GM19025 (cell line): ENCODE measurements at regions not wholly inside any gene's neighbourhood (a gene's known extent, or its start where the extent isn't known, plus 50 kb on each side); places are given as distances from the start of the nearest gene placed in this dataset.

Experiments used
- ATAC-seq: cut with Tn5 transposase; IDR thresholded peaks from one replicate; pipeline ENCODE4 v1.9.1; 2021; ENCODE audit warnings: mild to moderate bottlenecking, low read depth, moderate library complexity; ENCODE audit not compliant: unreplicated experiment

DNA sequence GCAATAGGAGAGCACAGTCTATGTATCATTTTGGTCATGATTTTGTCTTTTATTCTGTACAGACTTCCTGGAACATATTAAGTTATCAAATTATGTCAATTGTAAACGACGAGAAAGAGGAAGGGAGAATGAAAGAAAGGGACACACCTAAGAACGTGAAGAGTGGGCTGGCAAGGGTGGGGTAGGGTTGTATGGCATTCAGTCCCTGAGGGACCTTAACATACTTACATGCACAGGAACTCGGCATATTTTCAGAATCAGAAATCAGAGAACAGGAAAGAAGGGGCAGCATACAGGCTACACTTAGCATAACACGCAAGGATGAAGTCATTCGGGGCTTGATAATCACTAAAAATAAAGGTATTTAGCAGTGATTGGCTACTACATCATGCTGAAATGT, 1375.0 kb upstream of the ADGRL3 start:
- no peak for ATAC-seq

DNA sequence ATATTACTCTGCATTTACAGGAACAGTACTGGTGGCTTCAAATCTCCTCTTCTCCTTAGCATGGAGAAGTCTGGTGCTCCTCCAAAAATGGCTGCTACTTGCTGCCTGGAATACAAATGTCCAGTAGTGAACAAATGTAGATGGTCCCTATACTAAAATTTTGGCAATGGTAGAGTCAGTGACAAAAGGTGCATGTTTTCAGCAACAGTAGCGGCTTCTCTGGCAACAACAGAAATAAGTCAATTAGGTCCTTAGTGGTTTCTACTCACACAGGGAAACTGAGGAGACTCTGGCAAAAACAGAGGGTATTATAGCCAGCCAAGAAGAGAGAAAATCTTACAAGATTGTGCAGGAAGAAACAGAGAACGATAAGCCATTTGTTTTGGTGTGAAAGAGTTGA, 1368.4 kb upstream of the ADGRL3 start:
- no peak for ATAC-seq

DNA sequence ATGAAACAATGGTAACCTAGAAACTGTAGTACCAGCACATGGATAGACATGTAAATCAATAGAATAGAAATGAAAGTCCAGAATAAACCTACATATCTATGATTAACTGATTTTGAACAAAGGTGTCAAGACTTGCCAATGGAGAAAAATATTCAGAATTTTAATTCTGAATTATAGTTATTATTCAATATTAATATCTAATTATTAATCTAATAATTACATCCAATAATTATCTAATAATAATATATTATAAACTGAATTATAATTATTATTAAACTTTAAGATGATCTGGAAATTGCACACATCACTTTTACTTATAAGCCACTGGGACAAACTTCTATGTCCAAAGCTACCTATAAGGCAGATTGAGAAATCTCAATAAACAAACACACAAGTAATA, 1365.2 kb upstream of the ADGRL3 start:
- ATAC-seq = no peak

DNA sequence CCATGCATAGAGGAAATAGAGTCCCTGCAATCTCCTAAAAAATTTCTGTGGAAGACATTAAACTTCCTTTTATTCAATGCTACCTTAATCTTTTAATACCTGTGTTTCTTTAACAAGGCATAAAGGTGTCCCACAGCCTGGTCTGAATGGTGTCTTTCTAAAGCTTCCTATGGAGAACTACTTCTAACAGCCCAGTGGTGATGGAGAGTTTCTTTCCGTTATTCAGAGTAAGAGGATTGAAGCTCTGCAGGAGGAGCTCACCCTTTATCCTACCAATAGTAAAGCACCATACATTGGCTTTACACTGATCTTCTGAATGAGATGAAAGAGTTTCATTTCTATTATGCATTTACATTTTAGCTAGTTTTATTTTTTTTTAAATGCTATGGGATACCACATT, 1362.4 kb upstream of the ADGRL3 start:
- ATAC-seq = no peak

DNA sequence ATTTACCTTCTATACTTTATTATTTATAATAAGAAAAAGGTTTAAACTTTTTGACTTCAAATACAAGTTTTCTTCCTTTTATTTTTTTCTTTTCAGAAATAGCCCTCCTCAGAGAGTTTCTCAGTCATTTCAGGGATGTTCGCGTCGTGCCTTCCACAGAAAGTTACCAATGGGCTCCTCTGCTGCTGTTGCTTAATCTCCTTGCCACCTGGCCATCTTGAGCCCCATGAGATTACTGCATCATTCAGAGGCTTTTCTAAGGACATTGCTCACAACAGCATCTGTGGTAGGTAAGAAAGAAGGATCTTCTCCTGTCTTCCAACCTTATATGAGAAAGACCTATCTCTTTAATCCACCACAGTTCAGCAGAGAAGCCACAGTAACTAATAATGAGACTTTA, 1361.9 kb upstream of the ADGRL3 start:
- no peak for ATAC-seq

DNA sequence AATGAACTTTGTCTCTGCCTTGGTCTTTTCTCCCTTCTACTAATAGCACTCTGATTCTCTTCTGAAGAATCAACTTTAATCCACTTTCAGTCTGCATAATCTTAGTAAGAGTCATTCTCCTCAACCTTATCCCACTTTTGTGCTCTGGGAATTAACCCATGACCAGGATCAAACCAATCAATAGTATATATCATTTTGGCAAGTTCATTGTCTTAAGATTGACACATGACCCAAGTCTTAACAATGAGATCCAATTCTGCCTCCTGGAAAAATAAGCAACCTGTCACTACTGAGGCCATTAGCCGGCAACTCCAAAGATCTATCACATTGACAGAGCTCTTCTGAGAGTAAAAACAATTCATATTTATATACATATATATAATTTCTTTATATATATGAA, 1358.4 kb upstream of the ADGRL3 start:
- no peak for ATAC-seq

DNA sequence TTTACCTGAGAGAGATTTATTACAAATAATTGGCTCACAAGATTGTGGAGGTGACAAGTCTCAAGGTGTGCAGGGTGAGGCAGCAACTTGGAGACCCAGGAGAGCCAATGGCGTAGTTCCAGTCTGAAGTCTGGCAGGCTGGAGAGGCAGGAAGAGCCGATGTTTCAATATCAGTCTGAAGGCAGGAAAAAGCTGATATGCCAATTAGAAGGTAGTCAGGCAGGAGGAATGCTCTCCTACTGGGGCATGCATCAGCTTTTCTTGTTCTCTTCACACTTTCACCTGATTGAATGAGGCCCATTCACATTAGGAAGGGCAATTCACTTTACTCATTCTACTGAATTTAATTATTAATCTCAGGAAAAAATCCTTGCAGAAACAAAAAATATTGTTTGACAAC, 1351.7 kb upstream of the ADGRL3 start:
- no peak for ATAC-seq

DNA sequence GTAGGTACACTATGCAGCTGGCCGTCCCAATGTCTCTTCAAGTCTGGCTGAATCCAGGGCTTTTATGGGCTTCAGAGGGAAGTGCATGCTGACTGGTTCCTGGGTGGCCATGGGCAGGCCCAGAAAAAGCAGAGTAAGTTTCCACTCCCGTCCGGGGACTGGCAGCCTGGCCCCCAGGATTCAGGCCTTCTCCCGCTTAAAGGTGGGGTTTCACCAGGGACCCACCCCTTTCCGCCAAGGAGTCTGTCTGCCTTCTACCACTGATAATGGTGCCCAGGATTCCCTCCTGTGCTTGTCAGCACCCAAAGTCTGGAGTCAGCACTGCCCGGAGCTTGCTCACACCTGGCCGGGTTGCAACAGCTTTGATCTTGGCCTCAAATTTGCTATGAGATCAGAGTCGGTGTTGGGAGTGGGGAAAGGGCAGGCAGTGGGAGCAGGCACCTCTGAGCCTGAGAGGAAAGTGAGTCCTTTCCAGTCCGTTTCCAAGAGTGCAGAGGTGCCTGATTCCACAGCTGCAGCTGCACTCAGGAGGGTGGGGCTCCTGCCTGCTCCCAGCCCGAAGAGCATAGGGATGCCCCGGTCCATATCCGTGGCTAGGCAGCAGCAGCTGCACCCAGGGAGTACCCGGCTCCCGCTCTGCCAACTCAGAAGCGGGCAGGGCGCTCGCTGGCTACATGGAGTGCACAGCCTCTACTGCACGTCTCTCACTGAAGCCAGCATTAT, 1344.3 kb upstream of the ADGRL3 start:
- no peak for ATAC-seq

DNA sequence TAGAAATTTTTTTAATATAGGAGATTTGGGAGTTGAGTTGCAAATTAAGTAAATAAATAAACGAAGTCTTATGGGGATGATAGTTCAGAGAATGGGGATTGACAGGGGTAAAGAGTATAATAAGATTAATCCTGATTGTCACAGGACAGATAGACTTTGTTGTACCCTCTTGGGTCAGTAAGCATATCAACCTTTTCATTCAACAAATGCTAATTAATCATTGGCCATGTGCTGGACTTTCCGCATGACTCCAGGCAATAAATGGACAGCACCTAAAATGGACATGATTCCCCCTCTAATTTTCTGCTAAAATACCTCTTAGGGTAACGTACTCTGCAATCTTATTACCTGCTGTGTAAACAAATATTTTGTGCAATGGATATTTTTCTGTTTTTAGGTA, 1331.1 kb upstream of the ADGRL3 start:
- no peak for ATAC-seq

DNA sequence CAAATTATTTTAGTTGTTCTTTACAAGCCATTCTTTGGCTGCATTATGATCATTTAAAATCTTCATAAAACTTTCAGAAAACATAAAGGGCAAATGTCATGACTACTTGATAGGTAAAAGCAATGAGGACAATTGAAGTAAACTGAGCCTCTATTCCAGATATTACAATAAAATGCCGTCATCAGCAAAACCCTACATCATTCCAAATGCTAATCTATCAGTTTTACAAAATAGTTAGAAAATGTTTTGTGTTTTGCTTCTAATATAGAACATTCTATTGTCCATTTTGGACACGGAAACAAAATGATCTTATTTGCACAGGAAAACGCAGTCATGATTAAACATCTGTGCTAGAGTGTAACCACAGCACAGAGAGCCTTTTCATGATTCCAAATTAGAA, 1330.6 kb upstream of the ADGRL3 start:
- no peak for ATAC-seq

DNA sequence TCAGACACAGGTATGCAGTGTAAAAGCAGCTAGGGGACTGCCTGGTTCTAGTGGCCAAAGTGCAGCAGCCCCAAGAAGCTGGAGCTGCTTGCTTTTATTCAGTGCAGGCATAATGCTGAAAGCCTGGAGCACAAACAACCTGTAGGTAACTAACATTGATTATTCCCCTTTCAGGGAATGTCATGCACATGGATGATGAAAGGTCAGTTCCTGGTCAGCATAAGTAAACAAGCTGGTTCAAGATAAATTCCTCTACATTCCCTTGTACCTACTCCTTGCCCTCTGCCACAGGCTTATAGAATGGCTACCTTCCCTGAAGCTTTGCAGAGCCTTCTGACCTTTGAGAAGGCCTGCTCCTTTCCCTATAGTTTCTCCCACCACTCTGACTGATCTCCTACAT, 1318.5 kb upstream of the ADGRL3 start:
- ATAC-seq = no peak

DNA sequence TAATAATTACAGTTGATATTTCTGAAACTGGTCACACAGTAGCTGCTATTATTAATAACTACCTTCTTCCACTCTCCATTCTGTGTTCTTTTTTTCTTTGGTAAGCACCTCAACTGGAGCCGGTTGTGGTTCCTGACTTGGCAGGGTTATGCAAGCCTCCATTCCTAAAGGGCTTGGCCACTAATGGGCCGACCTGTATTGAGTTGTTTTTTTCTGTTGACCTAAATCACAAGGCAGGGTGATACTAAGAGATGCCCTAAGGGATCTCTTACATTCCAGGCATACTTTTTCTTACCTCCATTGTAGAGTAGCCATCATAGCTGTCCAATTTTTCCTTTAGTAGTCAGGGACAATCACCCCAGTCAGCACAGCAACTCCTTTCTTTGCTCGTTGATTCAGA, 1295.8 kb upstream of the ADGRL3 start:
- no peak for ATAC-seq

DNA sequence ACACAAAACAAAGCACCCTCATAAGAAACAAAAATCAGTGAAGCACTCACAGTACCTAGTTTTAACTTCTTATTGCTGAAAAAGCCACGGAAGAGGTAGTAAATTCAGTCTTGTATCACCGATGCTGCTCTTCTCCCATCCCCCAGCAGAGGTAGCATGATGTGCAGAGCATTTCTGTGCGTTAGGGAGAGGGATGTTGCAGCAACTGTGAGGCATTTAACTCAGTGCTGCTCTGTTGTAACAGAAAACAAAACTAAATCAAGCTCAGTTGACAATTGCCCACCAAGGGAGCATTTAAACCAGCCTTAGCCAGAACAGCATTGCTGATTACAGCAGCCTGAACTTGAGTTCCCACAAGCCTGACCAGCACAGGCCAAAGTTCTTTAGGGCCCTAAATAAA, 1279.7 kb upstream of the ADGRL3 start:
- no peak for ATAC-seq

DNA sequence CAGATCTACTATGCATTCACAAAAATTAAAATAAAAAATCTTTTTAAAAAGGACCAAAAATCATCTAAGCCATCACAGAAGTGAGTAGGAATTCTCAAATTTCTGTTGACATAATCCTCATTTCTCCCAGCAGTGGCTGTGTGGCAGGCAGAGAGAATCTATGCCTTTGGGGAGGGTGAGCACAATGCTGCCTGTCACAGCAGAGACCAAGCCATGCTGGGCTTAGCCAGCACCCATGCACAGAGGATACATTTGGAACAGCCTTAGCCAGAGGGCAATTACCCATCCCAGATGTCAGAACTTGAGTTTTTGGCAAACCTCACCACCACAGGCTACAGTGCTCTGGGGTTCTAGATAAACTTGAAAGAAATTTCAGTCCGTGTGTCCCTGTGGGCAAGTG, 1274.8 kb upstream of the ADGRL3 start:
- no peak for ATAC-seq

DNA sequence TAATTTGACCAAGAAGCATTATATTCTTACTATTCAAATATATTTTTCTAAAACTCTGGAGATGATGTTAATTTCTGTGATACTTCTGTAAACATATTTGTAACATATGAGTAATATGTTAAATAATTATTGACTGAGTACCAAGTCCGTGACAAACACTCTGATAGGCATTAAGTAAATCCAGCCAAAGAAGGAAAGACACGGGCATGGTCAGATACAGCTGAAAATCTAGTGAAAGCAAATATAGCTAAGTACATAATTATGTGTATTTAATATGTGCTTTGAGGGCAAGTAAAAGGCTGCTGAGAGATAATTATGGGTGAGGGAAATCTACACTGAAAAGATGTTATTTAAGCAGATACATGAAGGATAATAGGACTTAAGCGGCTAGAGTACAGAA, 1263.6 kb upstream of the ADGRL3 start:
- no peak for ATAC-seq

DNA sequence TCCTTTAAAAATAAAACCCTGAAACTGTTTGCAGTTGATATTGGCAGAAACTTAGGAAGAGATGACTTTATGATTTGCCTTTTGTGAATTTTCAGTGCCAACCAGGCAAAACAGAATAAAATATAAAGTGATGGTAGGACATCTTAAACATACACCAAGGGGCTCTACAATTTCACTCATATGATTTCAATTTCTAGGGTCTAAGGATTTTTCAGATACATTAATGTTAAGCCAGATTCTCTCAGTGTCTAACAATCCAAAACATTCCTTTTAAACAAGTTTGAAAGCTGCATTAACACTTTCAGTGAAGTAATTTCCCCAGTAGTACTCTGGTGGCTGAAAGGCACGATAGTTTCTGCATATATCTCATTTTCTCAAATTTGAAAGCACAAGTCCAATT, 1262.0 kb upstream of the ADGRL3 start:
- no peak for ATAC-seq

DNA sequence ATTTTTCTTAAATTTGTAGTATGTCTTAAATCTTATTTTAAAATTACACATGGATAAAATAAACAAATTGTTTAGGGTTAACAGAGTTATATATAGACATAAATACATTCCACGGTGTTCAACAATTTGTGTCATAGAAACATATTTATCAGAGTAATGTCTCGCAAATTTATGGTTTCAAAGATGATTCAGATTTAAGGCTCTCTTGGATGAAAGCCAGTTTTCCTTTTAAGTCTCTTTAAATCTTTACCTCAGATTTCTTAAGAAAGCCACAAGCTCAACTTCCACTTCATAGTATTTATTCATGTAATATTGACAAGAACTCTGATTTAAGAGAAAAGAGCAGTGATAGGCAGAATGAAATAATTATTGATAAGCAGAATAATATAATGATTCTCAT, 1254.8 kb upstream of the ADGRL3 start:
- no peak for ATAC-seq

DNA sequence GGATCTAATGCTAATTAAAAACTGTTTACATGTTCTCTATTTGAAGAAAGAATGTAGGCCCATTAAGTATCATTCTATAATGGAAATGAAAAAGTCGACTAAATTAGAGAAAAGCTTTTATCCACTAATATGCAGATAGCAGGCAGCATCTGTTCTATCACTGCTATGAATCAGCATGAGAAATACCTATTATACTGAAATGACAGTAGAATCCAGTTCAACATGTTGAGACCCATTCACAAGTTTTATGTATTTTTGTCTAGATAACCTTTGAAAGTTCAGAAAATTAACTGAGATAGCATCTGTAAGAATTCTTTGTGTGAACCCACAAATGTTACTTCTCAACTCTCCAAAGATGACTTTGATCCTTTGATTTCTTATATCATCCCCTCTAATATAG, 1254.4 kb upstream of the ADGRL3 start:
- ATAC-seq = no peak

DNA sequence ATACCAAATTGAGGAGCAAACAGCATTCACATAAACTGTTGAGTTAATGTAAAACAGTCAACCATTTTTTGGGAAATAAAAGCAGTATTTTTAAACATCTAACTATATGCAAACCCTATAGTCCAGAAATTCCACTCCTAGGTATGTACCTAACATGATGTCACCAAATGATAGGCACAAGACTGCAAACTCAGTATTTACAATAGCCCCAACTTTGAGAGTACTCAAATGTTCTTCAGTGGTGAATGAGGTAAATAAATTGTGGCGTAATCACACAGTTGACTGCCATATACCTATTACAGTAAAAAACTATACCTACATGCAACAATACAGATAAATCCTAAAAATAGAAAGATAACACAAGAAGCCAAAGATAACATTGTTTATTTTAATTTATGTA, 1243.8 kb upstream of the ADGRL3 start:
- ATAC-seq = no peak

DNA sequence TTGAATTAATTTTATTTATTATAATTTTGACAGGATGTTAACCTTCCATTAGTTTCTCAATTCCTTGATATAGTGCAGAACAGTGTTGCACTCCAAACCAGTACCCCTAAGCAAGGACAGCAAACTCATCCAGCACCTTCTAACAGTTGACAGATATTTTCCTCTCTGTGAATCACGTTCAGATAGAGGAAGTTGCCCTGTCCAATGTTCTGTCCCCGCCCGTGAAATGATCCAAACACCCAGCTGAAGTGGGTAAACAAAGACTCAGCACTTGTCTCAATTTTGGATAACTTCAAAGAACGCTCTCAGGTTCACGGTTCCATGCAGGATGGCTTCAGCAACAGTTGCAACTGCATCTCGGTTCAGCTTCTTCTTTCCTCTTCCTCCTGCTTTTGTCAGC, 1240.0 kb upstream of the ADGRL3 start:
- ATAC-seq = no peak

DNA sequence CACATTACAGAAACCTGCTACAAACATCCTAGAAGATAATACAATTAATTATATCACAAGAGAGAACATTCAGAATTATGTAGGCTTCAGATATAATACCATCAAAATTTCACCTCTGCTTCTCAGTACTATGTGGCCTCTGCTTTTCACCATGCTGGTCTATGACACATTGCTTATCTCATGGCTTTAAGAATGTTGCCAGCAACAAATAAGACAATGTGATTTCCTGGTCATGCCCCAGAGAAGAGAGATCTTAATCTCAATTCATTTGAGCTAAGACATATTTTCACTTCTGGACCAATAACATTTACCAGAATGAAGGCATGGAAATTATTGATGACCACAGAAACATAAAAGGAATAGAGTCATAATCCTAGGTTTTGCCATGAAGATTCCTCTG, 1233.4 kb upstream of the ADGRL3 start:
- ATAC-seq = no peak

DNA sequence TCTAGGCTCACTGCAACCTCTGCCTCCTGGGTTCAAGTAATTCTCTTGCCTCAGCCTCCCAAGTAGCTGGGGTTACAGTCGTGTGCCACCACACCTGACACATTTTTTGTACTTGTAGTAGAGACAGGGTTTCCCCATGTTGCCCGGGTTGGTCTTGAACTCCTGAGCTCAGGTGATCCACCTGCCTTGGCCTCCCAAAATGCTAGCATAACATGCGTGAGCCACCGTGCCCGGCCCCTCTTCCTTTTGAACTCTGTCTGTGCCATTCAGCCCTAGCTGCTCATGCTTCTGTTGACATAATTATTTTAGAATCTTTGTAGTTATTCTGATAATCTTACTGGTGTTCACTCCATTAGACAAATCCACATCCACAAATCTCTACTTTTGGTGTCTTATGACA, 1231.3 kb upstream of the ADGRL3 start:
- no peak for ATAC-seq

DNA sequence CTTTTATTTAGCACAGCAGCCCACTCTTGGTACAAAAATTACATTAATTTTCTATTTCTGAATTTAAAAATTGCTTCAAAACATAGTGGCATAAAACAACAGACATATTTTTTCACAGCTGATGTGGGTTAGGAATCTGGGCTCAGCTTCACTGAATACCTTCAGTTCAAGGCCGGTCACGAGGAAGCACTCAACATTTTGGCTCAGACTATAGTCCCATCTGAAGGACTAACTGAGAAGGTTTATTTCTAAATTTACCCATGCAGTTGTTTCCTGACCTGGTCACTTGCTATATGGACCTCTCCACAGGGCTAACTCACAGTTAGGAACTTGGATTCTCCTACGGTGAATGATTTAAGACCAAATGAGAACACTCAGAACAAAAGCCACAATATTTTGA, 1230.2 kb upstream of the ADGRL3 start:
- ATAC-seq = no peak
